ENCODE measurements at regions not wholly inside any gene's neighbourhood (a gene's known extent, or its start where the extent isn't known, plus 50 kb on each side); places are given as distances from the start of the nearest gene placed in this dataset.

DNA sequence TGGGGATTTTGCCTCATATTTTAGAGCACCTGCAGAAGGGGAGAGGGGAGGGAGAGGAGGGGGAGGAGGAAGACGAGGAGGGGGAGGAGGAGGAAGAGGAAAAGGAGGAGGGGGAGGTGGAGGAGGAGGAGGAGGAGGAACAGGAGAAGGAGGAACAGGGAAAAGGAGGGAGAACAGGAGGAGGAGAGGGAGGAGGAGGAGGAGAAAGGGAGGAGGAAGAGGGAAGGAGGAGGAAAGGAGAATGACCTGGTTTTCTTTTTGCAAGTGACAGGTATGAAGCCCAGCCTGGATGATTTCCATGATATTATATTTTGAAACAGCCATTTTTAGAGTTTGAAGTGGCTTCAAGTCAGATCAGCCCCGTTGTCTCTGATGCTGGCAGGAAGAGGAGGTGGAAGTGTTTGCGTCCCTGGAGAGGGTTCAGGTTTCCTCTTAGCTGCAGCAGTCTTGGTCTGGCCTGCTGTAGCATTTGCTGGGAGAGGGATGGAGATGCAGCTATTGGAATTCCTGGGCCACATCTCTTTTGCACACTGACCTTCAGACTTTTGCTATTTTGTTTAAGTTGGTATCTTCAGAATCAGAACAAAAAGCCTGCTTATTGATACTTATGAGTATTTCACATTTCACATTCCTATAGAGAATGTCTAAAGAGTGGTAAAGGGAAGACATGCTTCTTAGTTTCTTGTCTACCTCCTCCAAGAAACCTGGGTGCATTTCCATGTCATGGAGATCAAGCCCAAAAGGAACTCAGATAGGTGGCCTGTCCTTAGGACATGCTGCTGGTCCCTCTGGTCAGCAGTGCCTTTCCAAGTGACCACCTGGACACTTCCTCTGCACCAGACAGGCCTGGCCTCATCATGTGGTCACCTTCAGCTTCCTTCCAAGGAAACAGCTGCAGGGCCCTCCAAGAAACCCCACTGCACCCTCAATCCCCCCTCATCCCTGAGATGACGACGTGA is 54.3 kb upstream of the IYD start:
- peaks cover 26% of the 10 kb centered on the region for H3K9me3 Mint-ChIP-seq
- H3K4me1 Mint-ChIP-seq: 0 out of 2 replicates have a peak, but pooled peaks cover 4% of the 10 kb centered on the region
- H3K27me3 Mint-ChIP-seq (ENCODE audit: low read depth): peaks cover 3% of the 10 kb centered on the region; the same call in 1 of the 2 replicates
- ChIA-PET CTCF (no interaction called here), POLR2A (no interaction called here)
- H3K36me3 Mint-ChIP-seq: peaks cover 5% of the 10 kb centered on the region; the same call in 1 of the 2 replicates
- no peak overlapping the region for H3K27ac Mint-ChIP-seq
- H3K4me3 Mint-ChIP-seq: no peak overlapping the region
- ATAC-seq (no peak), DNase-seq (ENCODE audit: low spot score) (no peak)
- TF ChIP-seq, protein P1, sequence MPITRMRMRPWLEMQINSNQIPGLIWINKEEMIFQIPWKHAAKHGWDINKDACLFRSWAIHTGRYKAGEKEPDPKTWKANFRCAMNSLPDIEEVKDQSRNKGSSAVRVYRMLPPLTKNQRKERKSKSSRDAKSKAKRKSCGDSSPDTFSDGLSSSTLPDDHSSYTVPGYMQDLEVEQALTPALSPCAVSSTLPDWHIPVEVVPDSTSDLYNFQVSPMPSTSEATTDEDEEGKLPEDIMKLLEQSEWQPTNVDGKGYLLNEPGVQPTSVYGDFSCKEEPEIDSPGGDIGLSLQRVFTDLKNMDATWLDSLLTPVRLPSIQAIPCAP (CRISPR knock-in tag; IDR thresholded peaks at IDR 0.05): no peak
- no peak for TF ChIP-seq ZNF138 (CRISPR knock-in tag; conservative IDR thresholded peaks at IDR 0.05)
- TF ChIP-seq ZNF671 (CRISPR knock-in tag; IDR thresholded peaks at IDR 0.05): no peak
- TF ChIP-seq ZNF263 (CRISPR knock-in tag; IDR thresholded peaks at IDR 0.05; ENCODE audit: low read depth): peak; percentile 29; the same call in 1 of the 2 replicates

DNA sequence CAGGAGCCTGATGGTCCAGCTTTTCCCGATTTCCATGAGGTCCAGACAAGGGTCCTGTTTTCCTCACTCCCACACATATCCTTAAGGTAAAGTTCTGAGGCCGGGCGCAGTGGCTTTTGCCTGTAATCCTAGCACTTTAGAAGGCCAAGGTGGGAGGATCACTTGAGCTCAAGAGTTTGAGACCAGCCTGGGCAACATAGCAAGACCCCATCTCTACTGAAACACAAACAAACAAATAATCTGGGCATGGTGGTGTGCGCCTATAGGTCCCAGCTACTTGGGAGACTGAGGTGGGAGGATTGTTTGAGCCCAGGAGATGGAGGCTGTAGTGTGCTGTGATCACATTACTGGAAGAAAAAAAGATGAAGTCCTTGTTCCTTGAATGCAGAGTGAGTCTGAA is 53.2 kb upstream of the IYD start:
- Mint-ChIP-seq H3K27ac (no peak overlapping the region), H3K27me3 (ENCODE audit: low read depth) (peaks cover 3% of the 10 kb centered on the region; the same call in 1 of the 2 replicates), H3K4me3 (no peak overlapping the region), H3K9me3 (peaks cover 25% of the 10 kb centered on the region), H3K4me1 (0 out of 2 replicates have a peak, but pooled peaks cover 4% of the 10 kb centered on the region), H3K36me3 (peaks cover 5% of the 10 kb centered on the region; the same call in 1 of the 2 replicates)
- DNase-seq (ENCODE audit: low spot score) (no peak), ATAC-seq (no peak)
- ChIA-PET POLR2A (no interaction called here), CTCF (no interaction called here)
- TF ChIP-seq ATF1 (CRISPR knock-in tag; IDR thresholded peaks at IDR 0.05): no peak

DNA sequence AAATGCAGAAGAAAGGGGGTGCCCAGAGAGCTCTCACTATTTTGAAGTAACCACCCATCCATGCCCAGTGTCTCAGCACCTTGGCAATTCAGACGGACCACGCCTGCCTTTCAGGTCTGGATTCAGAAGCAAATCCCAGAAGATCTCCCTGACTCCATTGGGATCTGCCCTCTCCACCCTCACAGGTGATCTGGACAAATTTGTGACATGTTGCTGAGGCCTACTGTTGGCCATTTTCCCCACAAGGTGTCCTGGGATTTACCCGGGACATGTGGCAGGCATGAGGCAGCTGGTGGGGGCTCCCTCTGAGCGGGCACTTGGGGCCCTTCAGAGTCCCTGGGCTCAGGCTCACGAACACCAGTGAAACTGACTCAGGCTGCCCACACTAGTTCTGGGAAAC is 51.9 kb upstream of the IYD start:
- no peaks in the 10 kb centered on the region for H3K36me3 Mint-ChIP-seq
- peaks cover 3% of the 10 kb centered on the region; the same call in 1 of the 2 replicates for H3K27me3 Mint-ChIP-seq (ENCODE audit: low read depth)
- POLR2A ChIA-PET: no interaction called here
- DNase-seq (ENCODE audit: low spot score) (no peak), ATAC-seq (no peak)
- no peak overlapping the region for H3K4me3 Mint-ChIP-seq
- H3K9me3 Mint-ChIP-seq: peaks cover 12% of the 10 kb centered on the region
- H3K27ac Mint-ChIP-seq: no peak overlapping the region
- CTCF ChIA-PET: no interaction called here
- 0 out of 2 replicates have a peak, but pooled peaks cover 4% of the 10 kb centered on the region for H3K4me1 Mint-ChIP-seq
- no peak for TF ChIP-seq JUN (CRISPR knock-in tag; IDR thresholded peaks at IDR 0.05)
- TF ChIP-seq NR2C2 (CRISPR knock-in tag; IDR thresholded peaks at IDR 0.05): no peak
- no peak for TF ChIP-seq TP53 (CRISPR knock-in tag; IDR thresholded peaks at IDR 0.05)
- TF ChIP-seq MYBL2 (CRISPR knock-in tag; IDR thresholded peaks at IDR 0.05): no peak
- TF ChIP-seq, protein P2, sequence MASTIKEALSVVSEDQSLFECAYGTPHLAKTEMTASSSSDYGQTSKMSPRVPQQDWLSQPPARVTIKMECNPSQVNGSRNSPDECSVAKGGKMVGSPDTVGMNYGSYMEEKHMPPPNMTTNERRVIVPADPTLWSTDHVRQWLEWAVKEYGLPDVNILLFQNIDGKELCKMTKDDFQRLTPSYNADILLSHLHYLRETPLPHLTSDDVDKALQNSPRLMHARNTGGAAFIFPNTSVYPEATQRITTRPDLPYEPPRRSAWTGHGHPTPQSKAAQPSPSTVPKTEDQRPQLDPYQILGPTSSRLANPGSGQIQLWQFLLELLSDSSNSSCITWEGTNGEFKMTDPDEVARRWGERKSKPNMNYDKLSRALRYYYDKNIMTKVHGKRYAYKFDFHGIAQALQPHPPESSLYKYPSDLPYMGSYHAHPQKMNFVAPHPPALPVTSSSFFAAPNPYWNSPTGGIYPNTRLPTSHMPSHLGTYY (CRISPR knock-in tag; IDR thresholded peaks at IDR 0.05): no peak
- TF ChIP-seq ZNF423 (CRISPR knock-in tag; IDR thresholded peaks at IDR 0.05): no peak
- TF ChIP-seq SMAD4 (CRISPR knock-in tag; IDR thresholded peaks at IDR 0.05): no peak
- no peak for TF ChIP-seq CREB1 (CRISPR knock-in tag; IDR thresholded peaks at IDR 0.05)
- TF ChIP-seq, protein P3, sequence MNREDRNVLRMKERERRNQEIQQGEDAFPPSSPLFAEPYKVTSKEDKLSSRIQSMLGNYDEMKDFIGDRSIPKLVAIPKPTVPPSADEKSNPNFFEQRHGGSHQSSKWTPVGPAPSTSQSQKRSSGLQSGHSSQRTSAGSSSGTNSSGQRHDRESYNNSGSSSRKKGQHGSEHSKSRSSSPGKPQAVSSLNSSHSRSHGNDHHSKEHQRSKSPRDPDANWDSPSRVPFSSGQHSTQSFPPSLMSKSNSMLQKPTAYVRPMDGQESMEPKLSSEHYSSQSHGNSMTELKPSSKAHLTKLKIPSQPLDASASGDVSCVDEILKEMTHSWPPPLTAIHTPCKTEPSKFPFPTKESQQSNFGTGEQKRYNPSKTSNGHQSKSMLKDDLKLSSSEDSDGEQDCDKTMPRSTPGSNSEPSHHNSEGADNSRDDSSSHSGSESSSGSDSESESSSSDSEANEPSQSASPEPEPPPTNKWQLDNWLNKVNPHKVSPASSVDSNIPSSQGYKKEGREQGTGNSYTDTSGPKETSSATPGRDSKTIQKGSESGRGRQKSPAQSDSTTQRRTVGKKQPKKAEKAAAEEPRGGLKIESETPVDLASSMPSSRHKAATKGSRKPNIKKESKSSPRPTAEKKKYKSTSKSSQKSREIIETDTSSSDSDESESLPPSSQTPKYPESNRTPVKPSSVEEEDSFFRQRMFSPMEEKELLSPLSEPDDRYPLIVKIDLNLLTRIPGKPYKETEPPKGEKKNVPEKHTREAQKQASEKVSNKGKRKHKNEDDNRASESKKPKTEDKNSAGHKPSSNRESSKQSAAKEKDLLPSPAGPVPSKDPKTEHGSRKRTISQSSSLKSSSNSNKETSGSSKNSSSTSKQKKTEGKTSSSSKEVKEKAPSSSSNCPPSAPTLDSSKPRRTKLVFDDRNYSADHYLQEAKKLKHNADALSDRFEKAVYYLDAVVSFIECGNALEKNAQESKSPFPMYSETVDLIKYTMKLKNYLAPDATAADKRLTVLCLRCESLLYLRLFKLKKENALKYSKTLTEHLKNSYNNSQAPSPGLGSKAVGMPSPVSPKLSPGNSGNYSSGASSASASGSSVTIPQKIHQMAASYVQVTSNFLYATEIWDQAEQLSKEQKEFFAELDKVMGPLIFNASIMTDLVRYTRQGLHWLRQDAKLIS (CRISPR knock-in tag; IDR thresholded peaks at IDR 0.05; ENCODE audit: borderline replicate concordance): no peak
- TF ChIP-seq, protein P4, sequence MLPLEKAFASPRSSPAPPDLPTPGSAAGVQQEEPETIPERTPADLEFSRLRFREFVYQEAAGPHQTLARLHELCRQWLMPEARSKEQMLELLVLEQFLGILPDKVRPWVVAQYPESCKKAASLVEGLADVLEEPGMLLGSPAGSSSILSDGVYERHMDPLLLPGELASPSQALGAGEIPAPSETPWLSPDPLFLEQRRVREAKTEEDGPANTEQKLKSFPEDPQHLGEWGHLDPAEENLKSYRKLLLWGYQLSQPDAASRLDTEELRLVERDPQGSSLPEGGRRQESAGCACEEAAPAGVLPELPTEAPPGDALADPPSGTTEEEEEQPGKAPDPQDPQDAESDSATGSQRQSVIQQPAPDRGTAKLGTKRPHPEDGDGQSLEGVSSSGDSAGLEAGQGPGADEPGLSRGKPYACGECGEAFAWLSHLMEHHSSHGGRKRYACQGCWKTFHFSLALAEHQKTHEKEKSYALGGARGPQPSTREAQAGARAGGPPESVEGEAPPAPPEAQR (CRISPR knock-in tag; IDR thresholded peaks at IDR 0.05): no peak
- TF ChIP-seq MXD4 (CRISPR knock-in tag; IDR thresholded peaks at IDR 0.05; ENCODE audit: borderline replicate concordance): no peak
- TF ChIP-seq, protein P5, sequence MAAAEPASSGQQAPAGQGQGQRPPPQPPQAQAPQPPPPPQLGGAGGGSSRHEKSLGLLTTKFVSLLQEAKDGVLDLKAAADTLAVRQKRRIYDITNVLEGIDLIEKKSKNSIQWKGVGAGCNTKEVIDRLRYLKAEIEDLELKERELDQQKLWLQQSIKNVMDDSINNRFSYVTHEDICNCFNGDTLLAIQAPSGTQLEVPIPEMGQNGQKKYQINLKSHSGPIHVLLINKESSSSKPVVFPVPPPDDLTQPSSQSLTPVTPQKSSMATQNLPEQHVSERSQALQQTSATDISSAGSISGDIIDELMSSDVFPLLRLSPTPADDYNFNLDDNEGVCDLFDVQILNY (CRISPR knock-in tag; IDR thresholded peaks at IDR 0.05): no peak
- TF ChIP-seq GABPB1 (CRISPR knock-in tag; IDR thresholded peaks at IDR 0.05): no peak
- TF ChIP-seq, protein P6, sequence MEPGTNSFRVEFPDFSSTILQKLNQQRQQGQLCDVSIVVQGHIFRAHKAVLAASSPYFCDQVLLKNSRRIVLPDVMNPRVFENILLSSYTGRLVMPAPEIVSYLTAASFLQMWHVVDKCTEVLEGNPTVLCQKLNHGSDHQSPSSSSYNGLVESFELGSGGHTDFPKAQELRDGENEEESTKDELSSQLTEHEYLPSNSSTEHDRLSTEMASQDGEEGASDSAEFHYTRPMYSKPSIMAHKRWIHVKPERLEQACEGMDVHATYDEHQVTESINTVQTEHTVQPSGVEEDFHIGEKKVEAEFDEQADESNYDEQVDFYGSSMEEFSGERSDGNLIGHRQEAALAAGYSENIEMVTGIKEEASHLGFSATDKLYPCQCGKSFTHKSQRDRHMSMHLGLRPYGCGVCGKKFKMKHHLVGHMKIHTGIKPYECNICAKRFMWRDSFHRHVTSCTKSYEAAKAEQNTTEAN (CRISPR knock-in tag; IDR thresholded peaks at IDR 0.05): no peak
- TF ChIP-seq ESRRA (CRISPR knock-in tag; IDR thresholded peaks at IDR 0.05; ENCODE audit: borderline replicate concordance): no peak
- no peak for TF ChIP-seq ZNF416 (CRISPR knock-in tag; IDR thresholded peaks at IDR 0.05)
